ENCODE measurements at regions not wholly inside any gene's neighbourhood (a gene's known extent, or its start where the extent isn't known, plus 50 kb on each side); places are given as distances from the start of the nearest gene placed in this dataset.

- DNase-seq: no peak
- Histone ChIP-seq H3K4me3 (ENCODE audit: low read length in 3 of 3) (no peak overlapping the region), H3K27ac (ENCODE audit: low read depth in 2 of 2, low read length in 2 of 2) (no peak overlapping the region), H3K36me3 (ENCODE audit: control insufficient read depth in 2 of 3, insufficient read depth in 3 of 3, low read length in 3 of 3) (no peaks in the 10 kb centered on the region), H3K27me3 (ENCODE audit: control insufficient read depth, insufficient read depth, low read length) (no peaks in the 10 kb centered on the region), H3K9ac (ENCODE audit: low read length in 3 of 3) (no peak overlapping the region), H3K4me1 (ENCODE audit: control insufficient read depth in 2 of 3, insufficient read depth in 2 of 3, low read depth in 1 of 3, low read length in 3 of 3) (no peaks in the 10 kb centered on the region), H3K9me3 (ENCODE audit: control insufficient read depth in 2 of 3, insufficient read depth in 1 of 3, low read length in 3 of 3) (no peaks in the 10 kb centered on the region)
- TF ChIP-seq CTCF (IDR thresholded peaks at IDR 0.05; ENCODE audit: borderline replicate concordance, extremely low read depth, insufficient read depth): no peak
- FAIRE-seq: no peak
- intact Hi-C loops (cut with DNase I): no loop called here
Measured at GRCh38 chr13:87361216-87361615, 310.0 kb upstream of the SLITRK5 start.

- no peak for FAIRE-seq
Measured at GRCh38 chr13:87368639-87369038, 302.5 kb upstream of the SLITRK5 start.

GRCh38 chr13:87376081-87376480, 295.1 kb upstream of the SLITRK5 start:
- intact Hi-C loops (cut with DNase I): no loop called here
- TF ChIP-seq CTCF (IDR thresholded peaks at IDR 0.05; ENCODE audit: borderline replicate concordance, extremely low read depth, insufficient read depth): no peak
- H3K27ac ChIP-seq (ENCODE audit: low read depth in 2 of 2, low read length in 2 of 2): no peak overlapping the region
- no peak overlapping the region for H3K4me3 ChIP-seq (ENCODE audit: low read length in 3 of 3)
- no peaks in the 10 kb centered on the region for H3K9me3 ChIP-seq (ENCODE audit: control insufficient read depth in 2 of 3, insufficient read depth in 1 of 3, low read length in 3 of 3)
- no peaks in the 10 kb centered on the region for H3K4me1 ChIP-seq (ENCODE audit: control insufficient read depth in 2 of 3, insufficient read depth in 2 of 3, low read depth in 1 of 3, low read length in 3 of 3)
- no peaks in the 10 kb centered on the region for H3K36me3 ChIP-seq (ENCODE audit: control insufficient read depth in 2 of 3, insufficient read depth in 3 of 3, low read length in 3 of 3)
- H3K27me3 ChIP-seq (ENCODE audit: control insufficient read depth, insufficient read depth, low read length): no peaks in the 10 kb centered on the region
- no peak for FAIRE-seq
- no peak overlapping the region for H3K9ac ChIP-seq (ENCODE audit: low read length in 3 of 3)
- no peak for DNase-seq

More at GRCh38 chr13:87368639-87369038, 302.5 kb upstream of the SLITRK5 start:
- Histone ChIP-seq H3K9me3 (ENCODE audit: control insufficient read depth in 2 of 3, insufficient read depth in 1 of 3, low read length in 3 of 3) (no peaks in the 10 kb centered on the region), H3K36me3 (ENCODE audit: control insufficient read depth in 2 of 3, insufficient read depth in 3 of 3, low read length in 3 of 3) (no peaks in the 10 kb centered on the region), H3K27ac (ENCODE audit: low read depth in 2 of 2, low read length in 2 of 2) (no peak overlapping the region), H3K4me1 (ENCODE audit: control insufficient read depth in 2 of 3, insufficient read depth in 2 of 3, low read depth in 1 of 3, low read length in 3 of 3) (no peaks in the 10 kb centered on the region), H3K9ac (ENCODE audit: low read length in 3 of 3) (no peak overlapping the region), H3K4me3 (ENCODE audit: low read length in 3 of 3) (no peak overlapping the region), H3K27me3 (ENCODE audit: control insufficient read depth, insufficient read depth, low read length) (no peaks in the 10 kb centered on the region)
- DNase-seq: no peak
- no peak for TF ChIP-seq CTCF (IDR thresholded peaks at IDR 0.05; ENCODE audit: borderline replicate concordance, extremely low read depth, insufficient read depth)
- intact Hi-C loops (cut with DNase I): no loop called here

GRCh38 chr13:87384099-87384498, 287.1 kb upstream of the SLITRK5 start:
- no peak for DNase-seq
- no peaks in the 10 kb centered on the region for H3K27me3 ChIP-seq (ENCODE audit: control insufficient read depth, insufficient read depth, low read length)
- FAIRE-seq: no peak
- H3K4me3 ChIP-seq (ENCODE audit: low read length in 3 of 3): no peak overlapping the region
- TF ChIP-seq CTCF (IDR thresholded peaks at IDR 0.05; ENCODE audit: borderline replicate concordance, extremely low read depth, insufficient read depth): no peak
- intact Hi-C loops (cut with DNase I): no loop called here
- H3K9ac ChIP-seq (ENCODE audit: low read length in 3 of 3): no peak overlapping the region
- no peaks in the 10 kb centered on the region for H3K4me1 ChIP-seq (ENCODE audit: control insufficient read depth in 2 of 3, insufficient read depth in 2 of 3, low read depth in 1 of 3, low read length in 3 of 3)
- no peaks in the 10 kb centered on the region for H3K9me3 ChIP-seq (ENCODE audit: control insufficient read depth in 2 of 3, insufficient read depth in 1 of 3, low read length in 3 of 3)
- H3K27ac ChIP-seq (ENCODE audit: low read depth in 2 of 2, low read length in 2 of 2): no peak overlapping the region
- no peaks in the 10 kb centered on the region for H3K36me3 ChIP-seq (ENCODE audit: control insufficient read depth in 2 of 3, insufficient read depth in 3 of 3, low read length in 3 of 3)

All from kidney (tissue), 13 donors.